CD4-positive, alpha-beta T cell (primary cell): ENCODE measurements at regions not wholly inside any gene's neighbourhood (a gene's known extent, or its start where the extent isn't known, plus 50 kb on each side); places are given as distances from the start of the nearest gene placed in this dataset.

Experiments used
- ATAC-seq: fragments of 200-7000 bp; cut with Tn5 transposase; one replicate; pipeline ENCODE4 v1.10.0; 2022; ENCODE audit warnings: mild to moderate bottlenecking; ENCODE audit not compliant: poor library complexity
- CTCF ChIA-PET: fragments of 350-600 bp; sonication (Branson Sonifier 250); formaldehyde crosslinking; loops from one replicate; lab custom pipeline; 2021; ENCODE audit warnings: antibody characterized with exemption, inconsistent platforms; lab: Charles Lee
- POLR2A ChIA-PET: fragments of 350-600 bp; sonication (Branson Sonifier 250); formaldehyde crosslinking; loops from one replicate; lab custom pipeline; 2021; ENCODE audit warnings: antibody characterized with exemption, inconsistent platforms; lab: Charles Lee
- DNase-seq, 14 experiments: peaks; one replicate each; pipeline ENCODE4 v3.0.0-alpha.2; 2013 to 2020; ENCODE audit warnings: mixed read lengths in 2 of 14
- H3K27ac ChIP-seq, 2 donors: one replicate each; pipeline versions ENCODE4 v1.5.1 to v1.7.0; 2013; ENCODE audit warnings: low read length in 2 of 2, low read depth in 1 of 2, mild to moderate bottlenecking in 1 of 2
- H3K27me3 ChIP-seq, 2 experiments: 1 replicate in 1 of 2; 2 replicates in 1 of 2; pipeline versions ENCODE4 v1.6.1 to v1.7.0; 2013; ENCODE audit warnings: low read length in 2 of 2, control low read depth in 1 of 2, mild to moderate bottlenecking in 1 of 2, moderate library complexity in 1 of 2; ENCODE audit not compliant: insufficient read depth in 2 of 2, control insufficient read depth in 1 of 2
- H3K36me3 ChIP-seq: one replicate; pipeline ENCODE4 v1.6.1; 2013; ENCODE audit warnings: low read length, control low read depth; ENCODE audit not compliant: insufficient read depth
- H3K4me1 ChIP-seq: one replicate; pipeline ENCODE4 v1.6.1; 2013; ENCODE audit warnings: low read length, control low read depth; ENCODE audit not compliant: insufficient read depth
- H3K4me3 ChIP-seq: one replicate; pipeline ENCODE4 v1.5.1; 2013; ENCODE audit warnings: mild to moderate bottlenecking, low read length, moderate library complexity
- H3K9me3 ChIP-seq, 2 experiments: 1 replicate in 1 of 2; 2 replicates in 1 of 2; pipeline versions ENCODE4 v1.6.1 to v1.7.0; 2013; ENCODE audit warnings: low read length in 2 of 2, mild to moderate bottlenecking in 2 of 2, control low read depth in 1 of 2, moderate library complexity in 1 of 2; ENCODE audit not compliant: control insufficient read depth in 1 of 2, insufficient read depth in 1 of 2
- H3K27ac Mint-ChIP-seq: one replicate; pipeline ENCODE4 v1.8.0; 2020; ENCODE audit warnings: mixed read lengths
- H3K27me3 Mint-ChIP-seq: one replicate; pipeline ENCODE4 v1.8.0; 2021; ENCODE audit warnings: mixed read lengths
- H3K36me3 Mint-ChIP-seq: one replicate; pipeline ENCODE4 v1.8.0; 2021; ENCODE audit warnings: low read depth, mixed read lengths
- H3K4me1 Mint-ChIP-seq: one replicate; pipeline ENCODE4 v1.8.0; 2021; ENCODE audit warnings: low read depth, mixed read lengths
- H3K4me3 Mint-ChIP-seq: one replicate; pipeline ENCODE4 v1.8.0; 2020; ENCODE audit warnings: mild to moderate bottlenecking, mixed read lengths
- H3K9me3 Mint-ChIP-seq: one replicate; pipeline ENCODE4 v1.8.0; 2020; ENCODE audit warnings: mixed read lengths
- intact Hi-C, 2 experiments: fragments of 100-400 bp; cut with DNase I in 1 of 2; cut with micrococcal nuclease in 1 of 2; formaldehyde crosslinking; loops; one replicate each; pipeline versions ENCODE4 v1.15.1 to v1.9.0; 2023 to 2025; cut with DNase I, micrococcal nuclease
- TF ChIP-seq, protein P1 (sequence below): fragments of 200-600 bp; IDR thresholded peaks from one replicate; pipeline ENCODE4 v1.8.0; 2022; ENCODE audit warnings: antibody characterized with exemption, mild to moderate bottlenecking

GRCh38 chr17:13418891-13419290 lies 182.8 kb downstream of the HS3ST3A1 start:
- no peak overlapping the region for H3K27ac ChIP-seq
- no peak overlapping the region for H3K27ac Mint-ChIP-seq
- intact Hi-C loops = no loop called here
- H3K36me3 ChIP-seq = no peaks in the 10 kb centered on the region
- no peak for ATAC-seq
- H3K27me3 Mint-ChIP-seq = peaks cover 13% of the 10 kb centered on the region
- H3K4me3 ChIP-seq = no peak overlapping the region
- peaks cover 0 to 3% of the 10 kb centered on the region in 2 experiments for H3K9me3 ChIP-seq
- H3K9me3 Mint-ChIP-seq = no peaks in the 10 kb centered on the region
- no peaks in the 10 kb centered on the region for H3K36me3 Mint-ChIP-seq
- DNase-seq = no peak
- POLR2A ChIA-PET = no interaction called here
- TF ChIP-seq, protein P1, sequence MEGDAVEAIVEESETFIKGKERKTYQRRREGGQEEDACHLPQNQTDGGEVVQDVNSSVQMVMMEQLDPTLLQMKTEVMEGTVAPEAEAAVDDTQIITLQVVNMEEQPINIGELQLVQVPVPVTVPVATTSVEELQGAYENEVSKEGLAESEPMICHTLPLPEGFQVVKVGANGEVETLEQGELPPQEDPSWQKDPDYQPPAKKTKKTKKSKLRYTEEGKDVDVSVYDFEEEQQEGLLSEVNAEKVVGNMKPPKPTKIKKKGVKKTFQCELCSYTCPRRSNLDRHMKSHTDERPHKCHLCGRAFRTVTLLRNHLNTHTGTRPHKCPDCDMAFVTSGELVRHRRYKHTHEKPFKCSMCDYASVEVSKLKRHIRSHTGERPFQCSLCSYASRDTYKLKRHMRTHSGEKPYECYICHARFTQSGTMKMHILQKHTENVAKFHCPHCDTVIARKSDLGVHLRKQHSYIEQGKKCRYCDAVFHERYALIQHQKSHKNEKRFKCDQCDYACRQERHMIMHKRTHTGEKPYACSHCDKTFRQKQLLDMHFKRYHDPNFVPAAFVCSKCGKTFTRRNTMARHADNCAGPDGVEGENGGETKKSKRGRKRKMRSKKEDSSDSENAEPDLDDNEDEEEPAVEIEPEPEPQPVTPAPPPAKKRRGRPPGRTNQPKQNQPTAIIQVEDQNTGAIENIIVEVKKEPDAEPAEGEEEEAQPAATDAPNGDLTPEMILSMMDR = no peak
- no peaks in the 10 kb centered on the region for H3K4me1 ChIP-seq
- peaks cover 2 to 4% of the 10 kb centered on the region in 2 experiments for H3K27me3 ChIP-seq
- CTCF ChIA-PET = no interaction called here
- H3K4me3 Mint-ChIP-seq = no peak overlapping the region
- no peaks in the 10 kb centered on the region for H3K4me1 Mint-ChIP-seq

DNA sequence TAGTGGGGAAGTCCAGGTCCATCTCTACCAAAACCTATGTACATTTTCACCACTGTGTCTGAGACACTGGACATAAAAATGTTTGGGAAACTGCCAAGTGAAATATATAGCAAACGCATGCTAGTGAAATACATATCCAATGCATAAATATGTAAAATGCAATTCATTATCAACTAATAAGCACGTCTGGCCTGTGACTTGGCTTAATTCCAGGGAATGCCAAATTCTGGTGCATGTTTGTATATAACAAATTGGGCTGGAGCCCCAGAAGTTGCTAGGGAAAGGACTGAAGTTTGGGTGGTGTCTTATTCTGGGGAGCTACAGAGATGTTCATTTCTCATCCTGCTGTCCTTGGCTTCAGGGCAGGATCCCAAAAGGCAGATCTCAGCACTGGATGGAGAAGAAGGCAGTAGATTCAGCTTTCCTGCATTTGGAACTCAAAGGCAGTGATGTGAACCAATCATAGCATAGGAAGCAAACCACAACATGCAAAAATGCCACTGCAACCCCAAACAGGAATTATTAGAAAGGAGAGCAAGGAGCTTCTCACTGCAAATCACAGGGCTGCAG lies 184.3 kb downstream of the HS3ST3A1 start:
- intact Hi-C loops = no loop called here

GRCh38 chr17:13416748-13417363 lies 184.9 kb downstream of the HS3ST3A1 start:
- Mint-ChIP-seq H3K27me3 (peaks cover 18% of the 10 kb centered on the region), H3K4me1 (no peaks in the 10 kb centered on the region)
- intact Hi-C loops = no loop called here

More for the DNA sequence above, 184.3 kb downstream of the HS3ST3A1 start:
- ChIA-PET CTCF (no interaction called here), POLR2A (no interaction called here)
- H3K4me3 Mint-ChIP-seq = no peak overlapping the region
- peaks cover 18% of the 10 kb centered on the region for H3K27me3 Mint-ChIP-seq
- peaks cover 0 to 3% of the 10 kb centered on the region in 2 experiments for H3K9me3 ChIP-seq
- no peak overlapping the region for H3K27ac Mint-ChIP-seq
- TF ChIP-seq, protein P1 = no peak
- no peaks in the 10 kb centered on the region for H3K36me3 Mint-ChIP-seq
- H3K27me3 ChIP-seq = peaks cover 2 to 4% of the 10 kb centered on the region in 2 experiments
- no peak for ATAC-seq
- H3K9me3 Mint-ChIP-seq = no peaks in the 10 kb centered on the region
- no peak for DNase-seq
- no peaks in the 10 kb centered on the region for H3K36me3 ChIP-seq
- H3K4me1 Mint-ChIP-seq = no peaks in the 10 kb centered on the region
- no peak overlapping the region for H3K4me3 ChIP-seq
- H3K4me1 ChIP-seq = no peaks in the 10 kb centered on the region
- no peak overlapping the region for H3K27ac ChIP-seq

More at GRCh38 chr17:13416748-13417363, 184.9 kb downstream of the HS3ST3A1 start:
- Mint-ChIP-seq H3K27ac (no peak overlapping the region), H3K9me3 (no peaks in the 10 kb centered on the region), H3K36me3 (no peaks in the 10 kb centered on the region), H3K4me3 (no peak overlapping the region)
- TF ChIP-seq, protein P1 = no peak
- ATAC-seq = no peak
- DNase-seq = no peak
- Histone ChIP-seq H3K4me3 (no peak overlapping the region), H3K36me3 (no peaks in the 10 kb centered on the region), H3K27me3 (peaks cover 2 to 4% of the 10 kb centered on the region in 2 experiments), H3K4me1 (no peaks in the 10 kb centered on the region), H3K9me3 (peaks cover 0 to 3% of the 10 kb centered on the region in 2 experiments), H3K27ac (no peak overlapping the region)
- CTCF ChIA-PET = no interaction called here
- POLR2A ChIA-PET = no interaction called here
